Activated naive CD8-positive, alpha-beta T cell treated with anti-CD3 and anti-CD28 coated beads for 36 hours (primary cell): ENCODE measurements at regions not wholly inside any gene's neighbourhood (a gene's known extent, or its start where the extent isn't known, plus 50 kb on each side); places are given as distances from the start of the nearest gene placed in this dataset.

Source experiments
- DNase-seq: peaks from one replicate; pipeline ENCODE4 v3.0.0; 2021
- H3K27ac Mint-ChIP-seq: one replicate; pipeline ENCODE4 v1.8.0; 2022; ENCODE audit warnings: mild to moderate bottlenecking, moderate library complexity, mixed read lengths
- H3K27me3 Mint-ChIP-seq: one replicate; pipeline ENCODE4 v1.8.0; 2022; ENCODE audit warnings: mild to moderate bottlenecking, mixed read lengths
- H3K36me3 Mint-ChIP-seq: one replicate; pipeline ENCODE4 v1.8.0; 2021; ENCODE audit warnings: mild to moderate bottlenecking, mixed read lengths
- H3K4me1 Mint-ChIP-seq: one replicate; pipeline ENCODE4 v1.8.0; 2021; ENCODE audit warnings: mixed read lengths
- H3K4me3 Mint-ChIP-seq: one replicate; pipeline ENCODE4 v1.8.0; 2022; ENCODE audit warnings: mild to moderate bottlenecking, moderate library complexity, mixed read lengths
- H3K9me3 Mint-ChIP-seq: one replicate; pipeline ENCODE4 v1.8.0; 2022; ENCODE audit warnings: mixed read lengths

GRCh38 chr2:238636269-238637073 lies 209.7 kb downstream of the ASB1 start:
- Mint-ChIP-seq H3K4me3 (no peak overlapping the region), H3K36me3 (no peaks in the 10 kb centered on the region), H3K9me3 (no peaks in the 10 kb centered on the region), H3K27ac (no peak overlapping the region), H3K4me1 (no peaks in the 10 kb centered on the region), H3K27me3 (no peaks in the 10 kb centered on the region)
- no peak for DNase-seq

GRCh38 chr2:238638100-238638981 lies 209.5 kb upstream of the TWIST2 start:
- no peak overlapping the region for H3K4me3 Mint-ChIP-seq
- DNase-seq: no peak
- H3K27me3 Mint-ChIP-seq: no peaks in the 10 kb centered on the region
- H3K9me3 Mint-ChIP-seq: no peaks in the 10 kb centered on the region
- H3K4me1 Mint-ChIP-seq: peaks cover under 1% of the 10 kb centered on the region
- no peaks in the 10 kb centered on the region for H3K36me3 Mint-ChIP-seq
- H3K27ac Mint-ChIP-seq: no peak overlapping the region

GRCh38 chr2:238638982-238639628 lies 208.8 kb upstream of the TWIST2 start:
- Mint-ChIP-seq H3K4me1 (peaks cover 7% of the 10 kb centered on the region), H3K4me3 (no peak overlapping the region), H3K36me3 (no peaks in the 10 kb centered on the region), H3K9me3 (no peaks in the 10 kb centered on the region), H3K27ac (no peak overlapping the region), H3K27me3 (no peaks in the 10 kb centered on the region)
- no peak for DNase-seq

GRCh38 chr2:238640486-238640885 lies 207.4 kb upstream of the TWIST2 start:
- no peak overlapping the region for H3K4me3 Mint-ChIP-seq
- H3K36me3 Mint-ChIP-seq: no peaks in the 10 kb centered on the region
- no peak for DNase-seq
- no peaks in the 10 kb centered on the region for H3K27me3 Mint-ChIP-seq
- H3K9me3 Mint-ChIP-seq: no peaks in the 10 kb centered on the region
- peaks cover 7% of the 10 kb centered on the region for H3K4me1 Mint-ChIP-seq
- no peak overlapping the region for H3K27ac Mint-ChIP-seq

GRCh38 chr2:238642973-238643372 lies 204.9 kb upstream of the TWIST2 start:
- H3K4me3 Mint-ChIP-seq: no peak overlapping the region
- H3K36me3 Mint-ChIP-seq: no peaks in the 10 kb centered on the region
- H3K27ac Mint-ChIP-seq: no peak overlapping the region
- DNase-seq: no peak
- no peaks in the 10 kb centered on the region for H3K9me3 Mint-ChIP-seq
- no peaks in the 10 kb centered on the region for H3K27me3 Mint-ChIP-seq
- H3K4me1 Mint-ChIP-seq: peaks cover 7% of the 10 kb centered on the region

GRCh38 chr2:238643400-238643907 lies 204.4 kb upstream of the TWIST2 start:
- H3K27ac Mint-ChIP-seq: peak overlapping the region; percentile 14
- no peak overlapping the region for H3K4me3 Mint-ChIP-seq
- no peaks in the 10 kb centered on the region for H3K36me3 Mint-ChIP-seq
- no peaks in the 10 kb centered on the region for H3K9me3 Mint-ChIP-seq
- DNase-seq: no peak
- peaks cover 7% of the 10 kb centered on the region for H3K4me1 Mint-ChIP-seq
- H3K27me3 Mint-ChIP-seq: no peaks in the 10 kb centered on the region

GRCh38 chr2:238644095-238645081 lies 203.5 kb upstream of the TWIST2 start:
- Mint-ChIP-seq H3K4me1 (peaks cover 7% of the 10 kb centered on the region), H3K36me3 (no peaks in the 10 kb centered on the region), H3K27me3 (no peaks in the 10 kb centered on the region), H3K9me3 (no peaks in the 10 kb centered on the region), H3K4me3 (no peak overlapping the region), H3K27ac (no peak overlapping the region)
- peak; percentile 14 for DNase-seq

- no peak overlapping the region for H3K4me3 Mint-ChIP-seq
- peaks cover 7% of the 10 kb centered on the region for H3K4me1 Mint-ChIP-seq
- H3K9me3 Mint-ChIP-seq: no peaks in the 10 kb centered on the region
- H3K27me3 Mint-ChIP-seq: no peaks in the 10 kb centered on the region
- no peaks in the 10 kb centered on the region for H3K36me3 Mint-ChIP-seq
- H3K27ac Mint-ChIP-seq: no peak overlapping the region
- DNase-seq: no peak
These were observed 202.8 kb upstream of the TWIST2 start for GRCh38 chr2:238645095-238645494.

- Mint-ChIP-seq H3K4me3 (no peak overlapping the region), H3K27me3 (no peaks in the 10 kb centered on the region), H3K27ac (no peak overlapping the region), H3K4me1 (peaks cover 7% of the 10 kb centered on the region), H3K9me3 (no peaks in the 10 kb centered on the region), H3K36me3 (no peaks in the 10 kb centered on the region)
- no peak for DNase-seq
These were observed 202.2 kb upstream of the TWIST2 start for GRCh38 chr2:238645716-238646115.

- Mint-ChIP-seq H3K36me3 (no peaks in the 10 kb centered on the region), H3K9me3 (no peaks in the 10 kb centered on the region)
- DNase-seq: no peak
These were observed 201.6 kb upstream of the TWIST2 start for GRCh38 chr2:238646281-238646680.

GRCh38 chr2:238646803-238647202 lies 201.1 kb upstream of the TWIST2 start:
- Mint-ChIP-seq H3K36me3 (no peaks in the 10 kb centered on the region), H3K9me3 (no peaks in the 10 kb centered on the region), H3K27ac (no peak overlapping the region), H3K27me3 (no peaks in the 10 kb centered on the region), H3K4me3 (no peak overlapping the region), H3K4me1 (peaks cover 7% of the 10 kb centered on the region)
- DNase-seq: no peak

More at GRCh38 chr2:238646281-238646680, 201.6 kb upstream of the TWIST2 start:
- Mint-ChIP-seq H3K4me1 (peaks cover 7% of the 10 kb centered on the region), H3K27ac (no peak overlapping the region), H3K27me3 (no peaks in the 10 kb centered on the region), H3K4me3 (no peak overlapping the region)

GRCh38 chr2:238649123-238649522 lies 198.8 kb upstream of the TWIST2 start:
- Mint-ChIP-seq H3K4me3 (no peak overlapping the region), H3K4me1 (no peaks in the 10 kb centered on the region), H3K27ac (no peak overlapping the region), H3K36me3 (no peaks in the 10 kb centered on the region), H3K9me3 (no peaks in the 10 kb centered on the region), H3K27me3 (no peaks in the 10 kb centered on the region)
- no peak for DNase-seq

GRCh38 chr2:238649936-238650518 lies 197.9 kb upstream of the TWIST2 start:
- H3K27me3 Mint-ChIP-seq: no peaks in the 10 kb centered on the region
- H3K27ac Mint-ChIP-seq: no peak overlapping the region
- no peaks in the 10 kb centered on the region for H3K4me1 Mint-ChIP-seq
- no peak overlapping the region for H3K4me3 Mint-ChIP-seq
- no peaks in the 10 kb centered on the region for H3K36me3 Mint-ChIP-seq
- DNase-seq: no peak
- no peaks in the 10 kb centered on the region for H3K9me3 Mint-ChIP-seq

- H3K27me3 Mint-ChIP-seq: no peaks in the 10 kb centered on the region
These were observed 197.3 kb upstream of the TWIST2 start for GRCh38 chr2:238650536-238650935.

More at GRCh38 chr2:238650536-238650935, 197.3 kb upstream of the TWIST2 start:
- DNase-seq: no peak
- Mint-ChIP-seq H3K9me3 (no peaks in the 10 kb centered on the region), H3K4me3 (no peak overlapping the region), H3K36me3 (no peaks in the 10 kb centered on the region), H3K4me1 (no peaks in the 10 kb centered on the region), H3K27ac (no peak overlapping the region)
